ENCODE measurements at regions not wholly inside any gene's neighbourhood (a gene's known extent, or its start where the extent isn't known, plus 50 kb on each side); places are given as distances from the start of the nearest gene placed in this dataset.
"Not testable (repeated sequence)": the region's sequence is repeated elsewhere in the genome, so short reads cannot be mapped to it uniquely, and the experiment has no call there.

GRCh38 chr1:187038784-187039183 lies 210.0 kb downstream of the PLA2G4A start:
- no peak for DNase-seq

- no peak for DNase-seq
Measured at GRCh38 chr1:187041104-187041503, 212.4 kb downstream of the PLA2G4A start.

- no peak for DNase-seq
Measured at GRCh38 chr1:187042538-187042937, 213.8 kb downstream of the PLA2G4A start.

- DNase-seq: not testable (repeated sequence)
Measured at GRCh38 chr1:187043433-187043832, 214.7 kb downstream of the PLA2G4A start.

GRCh38 chr1:187044411-187044810 lies 215.7 kb downstream of the PLA2G4A start:
- no peak for DNase-seq

GRCh38 chr1:187045371-187045770 lies 216.6 kb downstream of the PLA2G4A start:
- DNase-seq: no peak

- DNase-seq: no peak
Measured at GRCh38 chr1:187046293-187046692, 217.5 kb downstream of the PLA2G4A start.

- DNase-seq: no peak
Measured at GRCh38 chr1:187047298-187047697, 218.5 kb downstream of the PLA2G4A start.

GRCh38 chr1:187051618-187052232 lies 223.0 kb downstream of the PLA2G4A start:
- DNase-seq: peak; percentile 6

- no peak for DNase-seq
Measured at GRCh38 chr1:187053876-187054275, 225.1 kb downstream of the PLA2G4A start.

GRCh38 chr1:187054862-187055757 lies 226.4 kb downstream of the PLA2G4A start:
- no peak for DNase-seq

- DNase-seq: no peak
Measured at GRCh38 chr1:187063271-187063670, 234.5 kb downstream of the PLA2G4A start.

GRCh38 chr1:187067160-187067559 lies 238.4 kb downstream of the PLA2G4A start:
- DNase-seq: no peak

GRCh38 chr1:187070076-187070475 lies 241.3 kb downstream of the PLA2G4A start:
- no peak for DNase-seq

- not testable (repeated sequence) for DNase-seq
Measured at GRCh38 chr1:187072262-187073034, 243.7 kb downstream of the PLA2G4A start.

GRCh38 chr1:187073035-187073560 lies 244.3 kb downstream of the PLA2G4A start:
- not testable (repeated sequence) for DNase-seq

GRCh38 chr1:187073634-187074245 lies 245.0 kb downstream of the PLA2G4A start:
- DNase-seq: not testable (repeated sequence)

GRCh38 chr1:187074445-187075048 lies 245.8 kb downstream of the PLA2G4A start:
- no peak for DNase-seq

- no peak for DNase-seq
Measured at GRCh38 chr1:187076922-187077321, 248.2 kb downstream of the PLA2G4A start.

GRCh38 chr1:187078321-187078720 lies 249.6 kb downstream of the PLA2G4A start:
- DNase-seq: no peak

- DNase-seq: no peak
Measured at GRCh38 chr1:187078916-187079315, 250.2 kb downstream of the PLA2G4A start.

GRCh38 chr1:187079330-187079729 lies 250.6 kb downstream of the PLA2G4A start:
- DNase-seq: no peak
